ENCODE measurements at regions not wholly inside any gene's neighbourhood (a gene's known extent, or its start where the extent isn't known, plus 50 kb on each side); places are given as distances from the start of the nearest gene placed in this dataset.

DNA sequence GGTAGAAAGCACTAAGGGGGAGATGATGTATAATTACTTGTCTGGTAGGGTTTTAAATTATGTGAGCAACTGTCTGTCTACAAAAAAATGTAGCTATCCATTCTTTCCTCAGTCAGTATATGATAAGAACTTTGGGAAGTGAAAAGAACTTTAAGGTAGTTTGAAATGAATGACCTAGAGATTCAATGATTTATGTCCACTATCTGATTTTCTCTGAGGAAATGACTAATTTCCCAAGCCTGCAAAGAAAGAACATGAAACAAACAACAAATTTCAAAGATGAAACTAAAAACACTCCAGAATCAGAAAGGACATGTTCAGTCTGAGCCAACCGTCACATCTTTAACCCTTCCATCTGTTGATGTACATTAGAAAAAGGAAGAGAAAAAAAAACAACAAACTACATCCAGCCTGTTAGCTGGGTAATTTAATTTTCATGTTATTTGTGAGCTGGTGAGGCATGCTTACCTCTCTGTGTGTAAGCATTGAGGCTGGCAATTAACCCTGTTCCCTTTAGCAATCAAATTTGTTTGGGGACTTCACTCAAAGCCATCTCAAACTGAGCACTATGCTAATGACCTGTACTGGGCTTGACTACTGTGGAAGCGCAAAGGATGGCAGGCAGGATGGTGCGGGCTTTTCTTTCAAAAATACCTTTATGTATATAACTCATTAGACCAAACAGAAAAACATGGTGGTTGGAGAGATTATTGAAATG is 220.1 kb downstream of the TUSC7 start:
- no peak for DNase-seq

DNA sequence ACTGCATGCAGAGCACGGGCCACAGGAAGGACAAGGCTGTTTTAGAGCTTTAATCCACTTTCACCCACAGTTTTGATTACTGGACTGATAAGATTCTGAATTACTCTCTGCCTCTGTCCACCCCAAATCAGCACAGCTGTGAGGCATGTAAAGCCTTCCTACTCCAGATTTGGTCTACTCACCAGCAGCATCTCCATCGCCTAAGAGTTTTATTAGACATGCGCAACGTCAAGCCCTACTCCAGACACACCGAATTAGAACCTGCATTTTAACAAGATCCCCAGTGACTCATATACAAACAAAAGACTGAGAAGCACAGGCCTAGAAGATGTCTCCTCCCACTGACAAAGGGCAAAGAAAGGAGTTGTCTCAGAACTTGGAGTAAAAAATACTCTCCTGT is 221.2 kb downstream of the TUSC7 start:
- DNase-seq = no peak

- no peak for DNase-seq
These were observed 229.5 kb downstream of the TUSC7 start for GRCh38 chr3:116939091-116939490.

GRCh38 chr3:116939550-116939949 is 230.0 kb downstream of the TUSC7 start:
- no peak for DNase-seq

GRCh38 chr3:116940719-116941118 is 231.1 kb downstream of the TUSC7 start:
- no peak for DNase-seq

- no peak for DNase-seq
These were observed 236.8 kb downstream of the TUSC7 start for GRCh38 chr3:116946376-116946775.

GRCh38 chr3:116947148-116947547 is 237.6 kb downstream of the TUSC7 start:
- DNase-seq = no peak

GRCh38 chr3:116947809-116948208 is 238.2 kb downstream of the TUSC7 start:
- DNase-seq = no peak

- no peak for DNase-seq
These were observed 240.9 kb downstream of the TUSC7 start for GRCh38 chr3:116950301-116951055.

- DNase-seq = no peak
These were observed 242.0 kb downstream of the TUSC7 start for GRCh38 chr3:116951610-116952009.

GRCh38 chr3:116958291-116958690 is 248.7 kb downstream of the TUSC7 start:
- no peak for DNase-seq

DNA sequence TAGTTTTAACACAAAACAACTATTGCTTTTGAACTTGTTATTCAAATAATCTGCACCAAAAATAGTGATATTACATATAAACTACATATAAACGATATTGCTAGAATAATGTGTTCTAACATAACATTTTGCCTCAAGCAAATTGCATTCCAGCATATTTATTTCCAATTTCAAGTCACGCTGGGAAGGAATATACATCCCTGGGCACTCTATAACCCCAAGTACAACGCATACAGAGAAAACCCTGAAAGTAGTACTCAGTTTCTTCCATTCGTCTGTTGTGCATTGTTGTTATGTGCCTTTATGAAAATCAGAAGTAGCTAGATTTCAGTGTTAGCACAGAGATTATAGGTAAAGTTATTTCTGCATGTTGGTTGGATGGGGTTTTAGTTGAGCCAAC is 251.5 kb downstream of the TUSC7 start:
- no peak for DNase-seq

- no peak for DNase-seq
These were observed 254.2 kb downstream of the TUSC7 start for GRCh38 chr3:116963802-116964201.

DNA sequence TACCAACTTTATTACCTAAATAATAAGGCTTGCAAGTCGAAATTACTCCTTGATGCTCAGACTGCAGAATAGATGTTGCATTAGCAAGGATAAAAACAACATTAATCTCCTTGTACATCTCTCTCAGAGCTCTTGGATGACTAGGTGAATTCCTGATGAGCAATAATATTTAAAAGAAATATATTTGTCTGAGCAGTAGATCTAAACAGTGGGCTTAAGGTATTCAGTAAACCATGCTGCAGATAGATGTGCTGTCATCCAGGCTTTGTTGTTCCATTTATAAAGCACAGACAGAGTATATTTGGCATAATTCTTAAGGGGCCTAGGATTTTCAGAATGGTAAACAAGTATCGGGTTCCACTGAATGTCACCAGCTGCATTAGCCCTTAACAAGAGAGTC is 257.1 kb downstream of the TUSC7 start:
- DNase-seq = no peak

- no peak for DNase-seq
These were observed 259.6 kb downstream of the TUSC7 start for GRCh38 chr3:116969135-116969534.

DNA sequence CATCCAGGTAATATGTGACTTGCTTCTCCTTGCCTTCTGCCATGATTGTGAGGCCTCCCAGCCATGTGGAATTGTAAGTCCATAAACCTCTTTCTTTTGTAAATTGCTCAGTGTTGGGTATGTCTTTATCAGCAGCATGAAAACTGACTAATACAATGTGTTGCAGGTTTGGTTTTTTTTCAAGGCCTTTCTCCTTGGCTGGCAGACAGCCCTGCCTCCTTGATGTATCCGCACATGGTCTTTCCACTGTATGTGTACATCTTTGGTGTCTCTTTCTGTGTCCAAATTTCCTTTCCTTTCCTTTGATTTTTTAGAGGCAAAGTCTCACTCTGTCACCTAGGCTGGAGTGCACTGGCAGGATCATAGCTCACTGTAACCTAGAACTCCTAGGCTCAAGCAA is 260.1 kb downstream of the TUSC7 start:
- DNase-seq = no peak

GRCh38 chr3:116971531-116971930 is 262.0 kb downstream of the TUSC7 start:
- DNase-seq = no peak

DNA sequence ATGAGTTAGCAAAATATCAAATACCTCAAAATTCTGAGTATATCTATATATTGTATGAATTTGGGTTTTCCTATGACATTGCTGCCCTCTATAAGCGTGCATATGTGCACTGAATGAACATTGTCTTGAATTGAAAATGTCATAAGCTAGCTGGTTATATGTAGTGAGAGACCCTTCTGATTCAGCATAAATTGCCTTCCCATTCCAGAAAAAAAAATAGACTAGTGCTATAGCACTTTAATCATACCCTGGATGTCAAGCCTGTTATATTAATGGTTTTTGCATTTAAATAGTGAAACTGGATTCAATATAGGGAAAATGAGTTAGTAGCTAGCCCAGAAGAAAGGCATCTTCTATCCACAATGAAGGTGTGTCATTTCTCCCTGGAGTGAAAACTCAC is 265.1 kb downstream of the TUSC7 start:
- no peak for DNase-seq

DNA sequence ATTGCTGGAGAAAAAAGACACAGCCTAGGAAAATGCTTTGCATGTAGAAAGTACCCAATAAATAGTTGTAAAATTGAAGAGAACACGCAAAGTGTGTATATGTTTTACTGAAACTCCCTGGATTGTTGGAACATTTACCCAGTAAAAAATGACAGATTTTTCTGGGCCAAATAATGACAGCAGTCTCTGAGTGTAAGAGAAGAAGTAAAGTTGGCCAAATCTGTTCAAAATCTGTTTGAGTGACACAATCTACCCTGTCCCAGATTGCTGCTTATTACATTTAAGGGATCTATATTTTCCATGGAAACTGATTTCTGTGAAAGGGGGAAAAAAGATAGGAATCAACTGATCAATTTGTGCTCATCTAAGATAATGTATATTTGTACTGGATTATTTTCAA is 267.9 kb downstream of the TUSC7 start:
- DNase-seq = no peak

DNA sequence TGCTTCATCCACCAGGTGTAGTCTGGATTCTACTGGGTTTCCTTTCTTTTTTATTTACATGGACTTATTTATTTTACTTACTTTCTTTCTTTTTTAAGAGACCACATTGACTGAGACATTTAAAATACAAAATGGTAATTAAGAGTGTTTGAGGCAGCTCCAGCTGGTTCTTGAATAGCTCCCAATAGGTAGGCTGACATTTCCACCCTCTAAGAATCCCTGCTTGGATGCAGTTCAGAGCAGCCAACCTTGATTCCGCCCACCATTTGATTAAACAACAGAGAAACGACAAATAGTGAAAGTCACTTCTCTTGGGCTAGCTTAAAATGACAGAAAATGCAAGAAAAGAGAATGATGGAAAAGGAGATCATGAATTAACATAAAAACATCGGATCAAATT is 270.5 kb downstream of the TUSC7 start:
- DNase-seq = no peak

- DNase-seq = no peak
These were observed 271.5 kb downstream of the TUSC7 start for GRCh38 chr3:116981089-116981488.

- no peak for DNase-seq
These were observed 274.7 kb downstream of the TUSC7 start for GRCh38 chr3:116984301-116984700.

DNA sequence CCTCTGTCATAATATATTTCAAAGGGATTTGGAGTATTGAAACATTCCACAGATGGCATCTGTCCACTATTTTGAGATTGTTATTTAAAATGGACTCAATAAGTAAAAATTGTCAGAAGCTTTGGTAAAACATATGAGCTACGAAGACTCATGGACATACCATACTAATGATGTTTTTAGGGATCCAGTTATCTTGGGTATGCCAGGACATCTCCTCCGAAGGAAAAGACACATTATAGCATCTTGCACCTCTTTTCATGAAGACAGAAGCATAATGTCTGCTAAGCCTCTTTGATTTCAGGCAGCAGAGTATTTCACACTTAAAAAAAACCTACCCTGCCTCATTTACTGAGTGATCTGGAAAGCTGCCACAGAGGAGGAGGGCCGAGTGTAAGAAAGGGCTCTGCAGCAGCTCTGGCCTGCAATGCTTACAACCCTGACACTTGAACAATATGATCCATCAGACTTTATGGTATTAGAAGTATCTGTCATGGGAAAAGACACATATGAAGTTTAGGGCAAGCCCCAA is 284.8 kb downstream of the TUSC7 start:
- DNase-seq = peak; percentile 32

- DNase-seq = no peak
These were observed 293.9 kb downstream of the TUSC7 start for GRCh38 chr3:117003501-117003900.

Measured in tongue (tissue), 1 donor.